WTC11 (cell line): ENCODE measurements at regions not wholly inside any gene's neighbourhood (a gene's known extent, or its start where the extent isn't known, plus 50 kb on each side); places are given as distances from the start of the nearest gene placed in this dataset.

Source experiments
- ATF1 ChIP-seq: sonication (generic); formaldehyde crosslinking; IDR thresholded peaks from 2 replicates; pipeline ENCODE4 v1.8.1; 2023; ENCODE audit warnings: mild to moderate bottlenecking, moderate library complexity, missing genetic modification reagents
- CREB1 ChIP-seq: sonication (generic); formaldehyde crosslinking; IDR thresholded peaks from 2 replicates; pipeline ENCODE4 v1.8.0; 2023; ENCODE audit warnings: mild to moderate bottlenecking, missing genetic modification reagents
- FOXP1 ChIP-seq: sonication (generic); formaldehyde crosslinking; IDR thresholded peaks from 2 replicates; pipeline ENCODE4 v1.8.0; 2022; ENCODE audit warnings: missing genetic modification reagents, mild to moderate bottlenecking, moderate library complexity, borderline replicate concordance
- IRF2 ChIP-seq: sonication (generic); formaldehyde crosslinking; IDR thresholded peaks from 2 replicates; pipeline ENCODE4 v1.8.0; 2022; ENCODE audit warnings: low read depth, missing genetic modification reagents, borderline replicate concordance
- NR2C2 ChIP-seq: sonication (generic); formaldehyde crosslinking; IDR thresholded peaks from 2 replicates; pipeline ENCODE4 v1.8.0; 2022; ENCODE audit warnings: mild to moderate bottlenecking, missing genetic modification reagents
- NR3C1 ChIP-seq: sonication (generic); formaldehyde crosslinking; conservative IDR thresholded peaks from 2 replicates; pipeline ENCODE4 v1.8.1; 2023; ENCODE audit warnings: low read depth, mild to moderate bottlenecking, missing genetic modification reagents
- TEAD4 ChIP-seq: sonication (generic); formaldehyde crosslinking; IDR thresholded peaks from 2 replicates; pipeline ENCODE4 v1.8.0; 2022; ENCODE audit warnings: mild to moderate bottlenecking, missing genetic modification reagents
- ZNF232 ChIP-seq: sonication (generic); formaldehyde crosslinking; IDR thresholded peaks from 2 replicates; pipeline ENCODE4 v1.8.0; 2022; ENCODE audit warnings: mild to moderate bottlenecking, missing genetic modification reagents
- TF ChIP-seq, protein P1 (sequence below): fragments of 200-600 bp; IDR thresholded peaks from 2 replicates; pipeline ENCODE4 v1.8.0; 2022; ENCODE audit warnings: antibody characterized with exemption
- TF ChIP-seq, protein P2 (sequence below): sonication (generic); formaldehyde crosslinking; IDR thresholded peaks from 2 replicates; pipeline ENCODE4 v1.8.1; 2023; ENCODE audit warnings: mild to moderate bottlenecking, moderate library complexity, missing genetic modification reagents
- TF ChIP-seq, protein P3 (sequence below): sonication (generic); formaldehyde crosslinking; IDR thresholded peaks from 2 replicates; pipeline ENCODE4 v1.8.1; 2023; ENCODE audit warnings: mild to moderate bottlenecking, missing genetic modification reagents, moderate library complexity
- TF ChIP-seq, protein P4 (sequence below): sonication (generic); formaldehyde crosslinking; IDR thresholded peaks from 2 replicates; pipeline ENCODE4 v1.8.0; 2022; ENCODE audit warnings: mild to moderate bottlenecking, missing genetic modification reagents

DNA sequence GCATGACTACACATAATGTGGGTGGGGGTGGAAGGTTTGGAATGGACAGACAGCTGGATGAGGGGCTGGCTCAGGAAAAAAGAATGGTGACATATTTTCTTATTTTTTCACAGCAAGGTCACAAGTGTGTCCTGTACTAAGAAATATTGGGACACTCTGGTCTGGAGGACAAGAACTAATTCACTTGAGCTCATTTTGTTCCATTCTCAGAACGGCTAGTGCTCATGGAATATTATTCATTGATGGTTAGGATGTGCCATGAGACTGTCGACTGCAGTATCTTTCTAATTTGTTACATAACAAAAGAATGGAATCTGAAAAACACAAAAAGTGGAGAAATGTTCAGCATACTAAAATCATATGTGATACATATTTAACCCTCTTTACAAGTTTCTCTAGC, 149.5 kb downstream of the BMP4 start:
- TF ChIP-seq, protein P1, sequence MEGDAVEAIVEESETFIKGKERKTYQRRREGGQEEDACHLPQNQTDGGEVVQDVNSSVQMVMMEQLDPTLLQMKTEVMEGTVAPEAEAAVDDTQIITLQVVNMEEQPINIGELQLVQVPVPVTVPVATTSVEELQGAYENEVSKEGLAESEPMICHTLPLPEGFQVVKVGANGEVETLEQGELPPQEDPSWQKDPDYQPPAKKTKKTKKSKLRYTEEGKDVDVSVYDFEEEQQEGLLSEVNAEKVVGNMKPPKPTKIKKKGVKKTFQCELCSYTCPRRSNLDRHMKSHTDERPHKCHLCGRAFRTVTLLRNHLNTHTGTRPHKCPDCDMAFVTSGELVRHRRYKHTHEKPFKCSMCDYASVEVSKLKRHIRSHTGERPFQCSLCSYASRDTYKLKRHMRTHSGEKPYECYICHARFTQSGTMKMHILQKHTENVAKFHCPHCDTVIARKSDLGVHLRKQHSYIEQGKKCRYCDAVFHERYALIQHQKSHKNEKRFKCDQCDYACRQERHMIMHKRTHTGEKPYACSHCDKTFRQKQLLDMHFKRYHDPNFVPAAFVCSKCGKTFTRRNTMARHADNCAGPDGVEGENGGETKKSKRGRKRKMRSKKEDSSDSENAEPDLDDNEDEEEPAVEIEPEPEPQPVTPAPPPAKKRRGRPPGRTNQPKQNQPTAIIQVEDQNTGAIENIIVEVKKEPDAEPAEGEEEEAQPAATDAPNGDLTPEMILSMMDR = no peak
- TF ChIP-seq CREB1 (CRISPR knock-in tag) (no peak), FOXP1 (CRISPR knock-in tag) (no peak), NR2C2 (CRISPR knock-in tag) (no peak), IRF2 (no peak), ZNF232 (CRISPR knock-in tag) (no peak), ATF1 (CRISPR knock-in tag) (no peak), TEAD4 (CRISPR knock-in tag) (no peak), NR3C1 (CRISPR knock-in tag) (no peak)
- TF ChIP-seq, protein P2, sequence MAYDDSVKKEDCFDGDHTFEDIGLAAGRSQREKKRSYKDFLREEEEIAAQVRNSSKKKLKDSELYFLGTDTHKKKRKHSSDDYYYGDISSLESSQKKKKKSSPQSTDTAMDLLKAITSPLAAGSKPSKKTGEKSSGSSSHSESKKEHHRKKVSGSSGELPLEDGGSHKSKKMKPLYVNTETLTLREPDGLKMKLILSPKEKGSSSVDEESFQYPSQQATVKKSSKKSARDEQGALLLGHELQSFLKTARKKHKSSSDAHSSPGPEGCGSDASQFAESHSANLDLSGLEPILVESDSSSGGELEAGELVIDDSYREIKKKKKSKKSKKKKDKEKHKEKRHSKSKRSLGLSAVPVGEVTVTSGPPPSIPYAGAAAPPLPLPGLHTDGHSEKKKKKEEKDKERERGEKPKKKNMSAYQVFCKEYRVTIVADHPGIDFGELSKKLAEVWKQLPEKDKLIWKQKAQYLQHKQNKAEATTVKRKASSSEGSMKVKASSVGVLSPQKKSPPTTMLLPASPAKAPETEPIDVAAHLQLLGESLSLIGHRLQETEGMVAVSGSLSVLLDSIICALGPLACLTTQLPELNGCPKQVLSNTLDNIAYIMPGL (CRISPR knock-in tag) = no peak
- TF ChIP-seq, protein P3, sequence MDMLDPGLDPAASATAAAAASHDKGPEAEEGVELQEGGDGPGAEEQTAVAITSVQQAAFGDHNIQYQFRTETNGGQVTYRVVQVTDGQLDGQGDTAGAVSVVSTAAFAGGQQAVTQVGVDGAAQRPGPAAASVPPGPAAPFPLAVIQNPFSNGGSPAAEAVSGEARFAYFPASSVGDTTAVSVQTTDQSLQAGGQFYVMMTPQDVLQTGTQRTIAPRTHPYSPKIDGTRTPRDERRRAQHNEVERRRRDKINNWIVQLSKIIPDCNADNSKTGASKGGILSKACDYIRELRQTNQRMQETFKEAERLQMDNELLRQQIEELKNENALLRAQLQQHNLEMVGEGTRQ (CRISPR knock-in tag) = no peak
- TF ChIP-seq, protein P4, sequence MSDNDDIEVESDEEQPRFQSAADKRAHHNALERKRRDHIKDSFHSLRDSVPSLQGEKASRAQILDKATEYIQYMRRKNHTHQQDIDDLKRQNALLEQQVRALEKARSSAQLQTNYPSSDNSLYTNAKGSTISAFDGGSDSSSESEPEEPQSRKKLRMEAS (CRISPR knock-in tag) = no peak
